ENCODE measurements at regions not wholly inside any gene's neighbourhood (a gene's known extent, or its start where the extent isn't known, plus 50 kb on each side); places are given as distances from the start of the nearest gene placed in this dataset.
A peak's percentile ranks its signal among the peaks of the same experiment; 100 is the strongest.

- H3K27me3 Mint-ChIP-seq (ENCODE audit: insufficient read depth, low read depth): peaks cover 7% of the 10 kb centered on the region
- H3K9ac ChIP-seq: no peak overlapping the region
- no peak overlapping the region for H3K4me3 ChIP-seq
- no peak overlapping the region for H3K4me2 ChIP-seq
- no peaks in the 10 kb centered on the region for H3F3A ChIP-seq (ENCODE audit: low read depth)
- no peak overlapping the region for H3K27ac ChIP-seq
- H4K20me1 ChIP-seq (ENCODE audit: low read depth): no peaks in the 10 kb centered on the region
- no peak overlapping the region for H2AFZ ChIP-seq (replicated peaks)
- no peaks in the 10 kb centered on the region for H3K27me3 ChIP-seq
- H3K9me3 Mint-ChIP-seq: peaks cover 8% of the 10 kb centered on the region
- no peak for DNase-seq (ENCODE audit: low spot score)
- H3K9me3 ChIP-seq (ENCODE audit: low read depth): no peaks in the 10 kb centered on the region
- TF ChIP-seq EZH2phosphoT487 (IDR thresholded peaks at IDR 0.05) (no peak), CTCF (IDR thresholded peaks at IDR 0.05) (no peak), EZH2 (IDR thresholded peaks at IDR 0.05) (no peak)
- H3K4me1 ChIP-seq: peaks cover 11% of the 10 kb centered on the region
- no peak overlapping the region for H3K27ac Mint-ChIP-seq
- H3K4me1 Mint-ChIP-seq: peaks cover 20% of the 10 kb centered on the region
- no peaks in the 10 kb centered on the region for H3K79me2 ChIP-seq (ENCODE audit: low read depth)
- H3K4me3 Mint-ChIP-seq: no peak overlapping the region
- no peaks in the 10 kb centered on the region for H3K36me3 ChIP-seq
- no peaks in the 10 kb centered on the region for H3K36me3 Mint-ChIP-seq
Measured at GRCh38 chr2:12302140-12302539, 414.6 kb upstream of the TRIB2 start.

- DNase-seq (ENCODE audit: low spot score): no peak
- H3K27ac Mint-ChIP-seq: no peak overlapping the region
- peaks cover 6% of the 10 kb centered on the region for H3K27me3 Mint-ChIP-seq (ENCODE audit: insufficient read depth, low read depth)
- Histone ChIP-seq H3K36me3 (no peaks in the 10 kb centered on the region), H3K9me3 (ENCODE audit: low read depth) (no peaks in the 10 kb centered on the region), H3F3A (ENCODE audit: low read depth) (no peaks in the 10 kb centered on the region), H3K9ac (no peak overlapping the region), H3K27ac (no peak overlapping the region), H3K27me3 (no peaks in the 10 kb centered on the region), H2AFZ (replicated peaks) (no peak overlapping the region), H3K4me3 (no peak overlapping the region), H4K20me1 (ENCODE audit: low read depth) (no peaks in the 10 kb centered on the region), H3K79me2 (ENCODE audit: low read depth) (no peaks in the 10 kb centered on the region), H3K4me1 (peaks cover 11% of the 10 kb centered on the region), H3K4me2 (no peak overlapping the region)
- no peak overlapping the region for H3K4me3 Mint-ChIP-seq
- H3K9me3 Mint-ChIP-seq: peaks cover 8% of the 10 kb centered on the region
- TF ChIP-seq EZH2phosphoT487 (IDR thresholded peaks at IDR 0.05): no peak
- TF ChIP-seq CTCF (IDR thresholded peaks at IDR 0.05): no peak
- TF ChIP-seq EZH2 (IDR thresholded peaks at IDR 0.05): no peak
- H3K4me1 Mint-ChIP-seq: peaks cover 20% of the 10 kb centered on the region
- no peaks in the 10 kb centered on the region for H3K36me3 Mint-ChIP-seq
Measured at GRCh38 chr2:12302691-12303090, 414.0 kb upstream of the TRIB2 start.

- no peaks in the 10 kb centered on the region for H3K9me3 ChIP-seq (ENCODE audit: low read depth)
- no peak overlapping the region for H3K27ac ChIP-seq
- no peaks in the 10 kb centered on the region for H3K36me3 ChIP-seq
- no peaks in the 10 kb centered on the region for H3K36me3 Mint-ChIP-seq
- no peaks in the 10 kb centered on the region for H3F3A ChIP-seq (ENCODE audit: low read depth)
- peaks cover 6% of the 10 kb centered on the region for H3K27me3 Mint-ChIP-seq (ENCODE audit: insufficient read depth, low read depth)
- no peak for TF ChIP-seq CTCF (IDR thresholded peaks at IDR 0.05)
- TF ChIP-seq EZH2 (IDR thresholded peaks at IDR 0.05): no peak
- TF ChIP-seq EZH2phosphoT487 (IDR thresholded peaks at IDR 0.05): no peak
- H4K20me1 ChIP-seq (ENCODE audit: low read depth): no peaks in the 10 kb centered on the region
- peaks cover 20% of the 10 kb centered on the region for H3K4me1 Mint-ChIP-seq
- H3K9ac ChIP-seq: no peak overlapping the region
- H3K79me2 ChIP-seq (ENCODE audit: low read depth): no peaks in the 10 kb centered on the region
- peaks cover 8% of the 10 kb centered on the region for H3K9me3 Mint-ChIP-seq
- peak overlapping the region; percentile 82 for H3K27ac Mint-ChIP-seq
- H3K27me3 ChIP-seq: no peaks in the 10 kb centered on the region
- peaks cover 11% of the 10 kb centered on the region for H3K4me1 ChIP-seq
- H3K4me3 Mint-ChIP-seq: no peak overlapping the region
- H3K4me2 ChIP-seq: no peak overlapping the region
- no peak overlapping the region for H2AFZ ChIP-seq (replicated peaks)
- no peak overlapping the region for H3K4me3 ChIP-seq
- DNase-seq (ENCODE audit: low spot score): no peak
Measured at GRCh38 chr2:12303181-12304030, 413.3 kb upstream of the TRIB2 start.
